ENCODE measurements at regions not wholly inside any gene's neighbourhood (a gene's known extent, or its start where the extent isn't known, plus 50 kb on each side); places are given as distances from the start of the nearest gene placed in this dataset.

- Histone ChIP-seq H2AFZ (ENCODE audit: low read depth, low read length) (no peak overlapping the region), H3K9me3 (ENCODE audit: low read length) (peaks cover 2% of the 10 kb centered on the region), H3K4me3 (ENCODE audit: low read length) (no peak overlapping the region), H3K4me1 (ENCODE audit: insufficient read depth, low read length) (no peaks in the 10 kb centered on the region), H3K36me3 (ENCODE audit: insufficient read depth, low read length) (no peaks in the 10 kb centered on the region), H3K27me3 (ENCODE audit: insufficient read depth, low read length) (no peaks in the 10 kb centered on the region)
Observed at GRCh38 chr6:90658497-90658896, 71.6 kb upstream of the MAP3K7 start.

- Histone ChIP-seq H3K9me3 (ENCODE audit: low read length) (no peaks in the 10 kb centered on the region), H3K27me3 (ENCODE audit: insufficient read depth, low read length) (no peaks in the 10 kb centered on the region), H3K4me3 (ENCODE audit: low read length) (no peak overlapping the region), H2AFZ (ENCODE audit: low read depth, low read length) (no peak overlapping the region), H3K36me3 (ENCODE audit: insufficient read depth, low read length) (no peaks in the 10 kb centered on the region), H3K4me1 (ENCODE audit: insufficient read depth, low read length) (no peaks in the 10 kb centered on the region)
Observed at GRCh38 chr6:90656325-90656724, 69.5 kb upstream of the MAP3K7 start.

- Histone ChIP-seq H3K4me1 (ENCODE audit: insufficient read depth, low read length) (no peaks in the 10 kb centered on the region), H3K27me3 (ENCODE audit: insufficient read depth, low read length) (no peaks in the 10 kb centered on the region), H3K9me3 (ENCODE audit: low read length) (no peaks in the 10 kb centered on the region), H3K4me3 (ENCODE audit: low read length) (no peak overlapping the region), H2AFZ (ENCODE audit: low read depth, low read length) (no peak overlapping the region), H3K36me3 (ENCODE audit: insufficient read depth, low read length) (no peaks in the 10 kb centered on the region)
Observed at GRCh38 chr6:90654806-90655205, 67.9 kb upstream of the MAP3K7 start.

- no peaks in the 10 kb centered on the region for H3K27me3 ChIP-seq (ENCODE audit: insufficient read depth, low read length)
- H3K4me1 ChIP-seq (ENCODE audit: insufficient read depth, low read length), result no peaks in the 10 kb centered on the region
- no peak overlapping the region for H3K4me3 ChIP-seq (ENCODE audit: low read length)
- no peaks in the 10 kb centered on the region for H3K36me3 ChIP-seq (ENCODE audit: insufficient read depth, low read length)
- H2AFZ ChIP-seq (ENCODE audit: low read depth, low read length), result no peak overlapping the region
- H3K9me3 ChIP-seq (ENCODE audit: low read length), result no peaks in the 10 kb centered on the region
Observed at GRCh38 chr6:90654166-90654565, 67.3 kb upstream of the MAP3K7 start.

GRCh38 chr6:90653750-90654149 is 66.9 kb upstream of the MAP3K7 start:
- Histone ChIP-seq H3K27me3 (ENCODE audit: insufficient read depth, low read length) (no peaks in the 10 kb centered on the region), H3K9me3 (ENCODE audit: low read length) (no peaks in the 10 kb centered on the region), H3K36me3 (ENCODE audit: insufficient read depth, low read length) (no peaks in the 10 kb centered on the region), H3K4me1 (ENCODE audit: insufficient read depth, low read length) (no peaks in the 10 kb centered on the region), H2AFZ (ENCODE audit: low read depth, low read length) (no peak overlapping the region), H3K4me3 (ENCODE audit: low read length) (no peak overlapping the region)

GRCh38 chr6:90650041-90650940 is 63.4 kb upstream of the MAP3K7 start:
- Histone ChIP-seq H3K4me1 (ENCODE audit: insufficient read depth, low read length) (no peaks in the 10 kb centered on the region), H2AFZ (ENCODE audit: low read depth, low read length) (no peak overlapping the region), H3K9me3 (ENCODE audit: low read length) (no peaks in the 10 kb centered on the region), H3K36me3 (ENCODE audit: insufficient read depth, low read length) (no peaks in the 10 kb centered on the region), H3K4me3 (ENCODE audit: low read length) (no peak overlapping the region), H3K27me3 (ENCODE audit: insufficient read depth, low read length) (no peaks in the 10 kb centered on the region)

- Histone ChIP-seq H2AFZ (ENCODE audit: low read depth, low read length) (no peak overlapping the region), H3K4me1 (ENCODE audit: insufficient read depth, low read length) (no peaks in the 10 kb centered on the region), H3K4me3 (ENCODE audit: low read length) (no peak overlapping the region), H3K9me3 (ENCODE audit: low read length) (no peaks in the 10 kb centered on the region), H3K36me3 (ENCODE audit: insufficient read depth, low read length) (no peaks in the 10 kb centered on the region), H3K27me3 (ENCODE audit: insufficient read depth, low read length) (no peaks in the 10 kb centered on the region)
Observed at GRCh38 chr6:90648873-90649272, 62.0 kb upstream of the MAP3K7 start.

- no peaks in the 10 kb centered on the region for H3K36me3 ChIP-seq (ENCODE audit: insufficient read depth, low read length)
- no peaks in the 10 kb centered on the region for H3K9me3 ChIP-seq (ENCODE audit: low read length)
- H3K4me3 ChIP-seq (ENCODE audit: low read length), result no peak overlapping the region
- no peaks in the 10 kb centered on the region for H3K27me3 ChIP-seq (ENCODE audit: insufficient read depth, low read length)
- H3K4me1 ChIP-seq (ENCODE audit: insufficient read depth, low read length), result no peaks in the 10 kb centered on the region
- no peak overlapping the region for H2AFZ ChIP-seq (ENCODE audit: low read depth, low read length)
Observed at GRCh38 chr6:90646940-90647339, 60.1 kb upstream of the MAP3K7 start.

- H3K4me1 ChIP-seq (ENCODE audit: insufficient read depth, low read length), result no peaks in the 10 kb centered on the region
- H3K36me3 ChIP-seq (ENCODE audit: insufficient read depth, low read length), result no peaks in the 10 kb centered on the region
Observed at GRCh38 chr6:90645634-90646033, 58.8 kb upstream of the MAP3K7 start.

GRCh38 chr6:90644492-90644891 is 57.6 kb upstream of the MAP3K7 start:
- H3K9me3 ChIP-seq (ENCODE audit: low read length), result no peaks in the 10 kb centered on the region
- no peaks in the 10 kb centered on the region for H3K36me3 ChIP-seq (ENCODE audit: insufficient read depth, low read length)
- no peak overlapping the region for H3K4me3 ChIP-seq (ENCODE audit: low read length)
- no peak overlapping the region for H2AFZ ChIP-seq (ENCODE audit: low read depth, low read length)
- no peaks in the 10 kb centered on the region for H3K4me1 ChIP-seq (ENCODE audit: insufficient read depth, low read length)
- no peaks in the 10 kb centered on the region for H3K27me3 ChIP-seq (ENCODE audit: insufficient read depth, low read length)

More at GRCh38 chr6:90645634-90646033, 58.8 kb upstream of the MAP3K7 start:
- Histone ChIP-seq H3K9me3 (ENCODE audit: low read length) (no peaks in the 10 kb centered on the region), H3K4me3 (ENCODE audit: low read length) (no peak overlapping the region), H3K27me3 (ENCODE audit: insufficient read depth, low read length) (no peaks in the 10 kb centered on the region), H2AFZ (ENCODE audit: low read depth, low read length) (no peak overlapping the region)

GRCh38 chr6:90643381-90643780 is 56.5 kb upstream of the MAP3K7 start:
- H3K4me1 ChIP-seq (ENCODE audit: insufficient read depth, low read length), result no peaks in the 10 kb centered on the region
- no peak overlapping the region for H2AFZ ChIP-seq (ENCODE audit: low read depth, low read length)
- H3K9me3 ChIP-seq (ENCODE audit: low read length), result no peaks in the 10 kb centered on the region
- no peaks in the 10 kb centered on the region for H3K27me3 ChIP-seq (ENCODE audit: insufficient read depth, low read length)
- no peak overlapping the region for H3K4me3 ChIP-seq (ENCODE audit: low read length)
- no peaks in the 10 kb centered on the region for H3K36me3 ChIP-seq (ENCODE audit: insufficient read depth, low read length)

- Histone ChIP-seq H2AFZ (ENCODE audit: low read depth, low read length) (no peak overlapping the region), H3K27me3 (ENCODE audit: insufficient read depth, low read length) (no peaks in the 10 kb centered on the region), H3K9me3 (ENCODE audit: low read length) (no peaks in the 10 kb centered on the region), H3K4me3 (ENCODE audit: low read length) (no peak overlapping the region), H3K4me1 (ENCODE audit: insufficient read depth, low read length) (no peaks in the 10 kb centered on the region), H3K36me3 (ENCODE audit: insufficient read depth, low read length) (no peaks in the 10 kb centered on the region)
Observed at GRCh38 chr6:90637320-90637719, 50.4 kb upstream of the MAP3K7 start.

Data from neuron (in vitro differentiated cells).